ENCODE measurements at regions not wholly inside any gene's neighbourhood (a gene's known extent, or its start where the extent isn't known, plus 50 kb on each side); places are given as distances from the start of the nearest gene placed in this dataset.
"Not testable (repeated sequence)": the region's sequence is repeated elsewhere in the genome, so short reads cannot be mapped to it uniquely, and the experiment has no call there.

- no peak for DNase-seq (ENCODE audit: low read depth in 3 of 3)
Observed at GRCh38 chr9:95785209-95785608, 90.3 kb upstream of the ERCC6L2 start.

GRCh38 chr9:95784318-95784717 is 91.2 kb upstream of the ERCC6L2 start:
- DNase-seq (ENCODE audit: low read depth in 3 of 3), result no peak

GRCh38 chr9:95783426-95783975 is 92.0 kb upstream of the ERCC6L2 start:
- no peak for DNase-seq (ENCODE audit: low read depth in 3 of 3)

GRCh38 chr9:95780751-95781150 is 94.7 kb upstream of the ERCC6L2 start:
- no peak for DNase-seq (ENCODE audit: low read depth in 3 of 3)

- no peak for DNase-seq (ENCODE audit: low read depth in 3 of 3)
Observed at GRCh38 chr9:95780121-95780520, 95.4 kb upstream of the ERCC6L2 start.

GRCh38 chr9:95779597-95779996 is 95.9 kb upstream of the ERCC6L2 start:
- not testable (repeated sequence) for DNase-seq (ENCODE audit: low read depth in 3 of 3)

- no peak for DNase-seq (ENCODE audit: low read depth in 3 of 3)
Observed at GRCh38 chr9:95778957-95779356, 96.5 kb upstream of the ERCC6L2 start.

GRCh38 chr9:95777136-95777535 is 98.4 kb upstream of the ERCC6L2 start:
- DNase-seq (ENCODE audit: low read depth in 3 of 3), result no peak

GRCh38 chr9:95776176-95776575 is 99.3 kb upstream of the ERCC6L2 start:
- DNase-seq (ENCODE audit: low read depth in 3 of 3), result no peak

GRCh38 chr9:95775191-95775590 is 100.3 kb upstream of the ERCC6L2 start:
- DNase-seq (ENCODE audit: low read depth in 3 of 3), result no peak

GRCh38 chr9:95773053-95773418 is 102.5 kb upstream of the ERCC6L2 start:
- DNase-seq (ENCODE audit: low read depth in 3 of 3), result no peak

GRCh38 chr9:95772320-95773052 is 103.0 kb upstream of the ERCC6L2 start:
- DNase-seq (ENCODE audit: low read depth in 3 of 3), result no peak

- DNase-seq (ENCODE audit: low read depth in 3 of 3), result no peak
Observed at GRCh38 chr9:95771556-95772246, 103.8 kb upstream of the ERCC6L2 start.

GRCh38 chr9:95770653-95771131 is 104.8 kb upstream of the ERCC6L2 start:
- no peak for DNase-seq (ENCODE audit: low read depth in 3 of 3)

GRCh38 chr9:95769909-95770433 is 105.5 kb upstream of the ERCC6L2 start:
- no peak for DNase-seq (ENCODE audit: low read depth in 3 of 3)

- DNase-seq (ENCODE audit: low read depth in 3 of 3), result no peak
Observed at GRCh38 chr9:95769473-95769872, 106.0 kb upstream of the ERCC6L2 start.

GRCh38 chr9:95766906-95767305 is 108.6 kb upstream of the ERCC6L2 start:
- DNase-seq (ENCODE audit: low read depth in 3 of 3), result no peak

- no peak for DNase-seq (ENCODE audit: low read depth in 3 of 3)
Observed at GRCh38 chr9:95764533-95765319, 110.8 kb upstream of the ERCC6L2 start.

GRCh38 chr9:95763983-95764382 is 111.5 kb upstream of the ERCC6L2 start:
- no peak for DNase-seq (ENCODE audit: low read depth in 3 of 3)

- no peak for DNase-seq (ENCODE audit: low read depth in 3 of 3)
Observed at GRCh38 chr9:95763006-95763405, 112.5 kb upstream of the ERCC6L2 start.

GRCh38 chr9:95762322-95762721 is 113.2 kb upstream of the ERCC6L2 start:
- no peak for DNase-seq (ENCODE audit: low read depth in 3 of 3)

GRCh38 chr9:95760791-95761190 is 114.7 kb upstream of the ERCC6L2 start:
- no peak for DNase-seq (ENCODE audit: low read depth in 3 of 3)

Data from stimulated activated CD4-positive, alpha-beta T cell treated with anti-CD3 and anti-CD28 coated beads, TNF-alpha, amount 100 ng/mL, for 24 hours (primary cell).